ENCODE measurements at regions not wholly inside any gene's neighbourhood (a gene's known extent, or its start where the extent isn't known, plus 50 kb on each side); places are given as distances from the start of the nearest gene placed in this dataset.
"Not testable (repeated sequence)": the region's sequence is repeated elsewhere in the genome, so short reads cannot be mapped to it uniquely, and the experiment has no call there.

- DNase-seq = no peak
Measured at GRCh38 chr3:101950985-101951733, 101.8 kb downstream of the NFKBIZ start.

- DNase-seq = no peak
Measured at GRCh38 chr3:101954361-101954760, 105.0 kb downstream of the NFKBIZ start.

GRCh38 chr3:101954936-101955335, 105.6 kb downstream of the NFKBIZ start:
- no peak for DNase-seq

GRCh38 chr3:101962055-101962454, 112.7 kb downstream of the NFKBIZ start:
- no peak for DNase-seq

GRCh38 chr3:101963902-101964362, 114.6 kb downstream of the NFKBIZ start:
- DNase-seq = no peak

GRCh38 chr3:101964861-101965260, 115.5 kb downstream of the NFKBIZ start:
- no peak for DNase-seq

GRCh38 chr3:101966226-101966625, 116.9 kb downstream of the NFKBIZ start:
- DNase-seq = no peak

GRCh38 chr3:101970212-101970611, 120.9 kb downstream of the NFKBIZ start:
- DNase-seq = no peak

GRCh38 chr3:101970905-101971304, 121.6 kb downstream of the NFKBIZ start:
- no peak for DNase-seq

- no peak for DNase-seq
Measured at GRCh38 chr3:101972430-101973162, 123.3 kb downstream of the NFKBIZ start.

GRCh38 chr3:101973163-101973505, 123.8 kb downstream of the NFKBIZ start:
- no peak for DNase-seq

GRCh38 chr3:101975415-101975814, 126.1 kb downstream of the NFKBIZ start:
- not testable (repeated sequence) for DNase-seq

GRCh38 chr3:101976473-101976872, 127.2 kb downstream of the NFKBIZ start:
- no peak for DNase-seq

- no peak for DNase-seq
Measured at GRCh38 chr3:101978348-101978747, 129.0 kb downstream of the NFKBIZ start.

GRCh38 chr3:101979033-101979432, 129.7 kb downstream of the NFKBIZ start:
- DNase-seq = no peak

GRCh38 chr3:101984356-101984755, 135.0 kb downstream of the NFKBIZ start:
- DNase-seq = no peak

- DNase-seq = no peak
Measured at GRCh38 chr3:101988596-101988995, 139.3 kb downstream of the NFKBIZ start.

- no peak for DNase-seq
Measured at GRCh38 chr3:101989578-101990200, 140.4 kb downstream of the NFKBIZ start.

GRCh38 chr3:101992863-101993262, 143.5 kb downstream of the NFKBIZ start:
- DNase-seq = no peak

GRCh38 chr3:101994386-101994785, 145.1 kb downstream of the NFKBIZ start:
- DNase-seq = no peak

GRCh38 chr3:101995371-101996046, 146.2 kb downstream of the NFKBIZ start:
- no peak for DNase-seq

- no peak for DNase-seq
Measured at GRCh38 chr3:101996832-101997231, 147.5 kb downstream of the NFKBIZ start.

GRCh38 chr3:101998256-101998926, 149.1 kb downstream of the NFKBIZ start:
- DNase-seq = no peak

Measured in SIG-M5 (cell line).